Activated T-helper 1 cell treated with anti-CD3 and anti-CD28 coated beads, Interleukin-12 subunit alpha, Interleukin-12 subunit beta, Interleukin-2, Interleukin-4 antibody, amounts not matched to agents 30 ng/mL and 10 ng/mL and 1 ng/mL, durations not matched to agents 14 hours and 24 hours and 36 hours (primary cell): ENCODE measurements at regions not wholly inside any gene's neighbourhood (a gene's known extent, or its start where the extent isn't known, plus 50 kb on each side); places are given as distances from the start of the nearest gene placed in this dataset.

ENCODE experiments used
- DNase-seq: peaks from one replicate; pipeline ENCODE4 v3.0.0; 2021; ENCODE audit warnings: low spot score
- H3K27ac Mint-ChIP-seq: one replicate; pipeline ENCODE4 v1.8.0; 2021; ENCODE audit warnings: mild to moderate bottlenecking, mixed read lengths
- H3K27me3 Mint-ChIP-seq: one replicate; pipeline ENCODE4 v1.8.0; 2022; ENCODE audit warnings: mild to moderate bottlenecking, moderate library complexity, mixed read lengths; ENCODE audit not compliant: insufficient read depth
- H3K36me3 Mint-ChIP-seq: one replicate; pipeline ENCODE4 v1.8.0; 2021; ENCODE audit warnings: low read depth, mixed read lengths
- H3K4me1 Mint-ChIP-seq: one replicate; pipeline ENCODE4 v1.8.0; 2021; ENCODE audit warnings: low read depth, mixed read lengths
- H3K4me3 Mint-ChIP-seq: one replicate; pipeline ENCODE4 v1.8.0; 2021; ENCODE audit warnings: mild to moderate bottlenecking, moderate library complexity, mixed read lengths
- H3K9me3 Mint-ChIP-seq: one replicate; pipeline ENCODE4 v1.8.0; 2021; ENCODE audit warnings: mixed read lengths
- intact Hi-C: fragments of 100-400 bp; cut with micrococcal nuclease; formaldehyde crosslinking; loops from one replicate; pipeline ENCODE4 v1.15.1; 2024

DNA sequence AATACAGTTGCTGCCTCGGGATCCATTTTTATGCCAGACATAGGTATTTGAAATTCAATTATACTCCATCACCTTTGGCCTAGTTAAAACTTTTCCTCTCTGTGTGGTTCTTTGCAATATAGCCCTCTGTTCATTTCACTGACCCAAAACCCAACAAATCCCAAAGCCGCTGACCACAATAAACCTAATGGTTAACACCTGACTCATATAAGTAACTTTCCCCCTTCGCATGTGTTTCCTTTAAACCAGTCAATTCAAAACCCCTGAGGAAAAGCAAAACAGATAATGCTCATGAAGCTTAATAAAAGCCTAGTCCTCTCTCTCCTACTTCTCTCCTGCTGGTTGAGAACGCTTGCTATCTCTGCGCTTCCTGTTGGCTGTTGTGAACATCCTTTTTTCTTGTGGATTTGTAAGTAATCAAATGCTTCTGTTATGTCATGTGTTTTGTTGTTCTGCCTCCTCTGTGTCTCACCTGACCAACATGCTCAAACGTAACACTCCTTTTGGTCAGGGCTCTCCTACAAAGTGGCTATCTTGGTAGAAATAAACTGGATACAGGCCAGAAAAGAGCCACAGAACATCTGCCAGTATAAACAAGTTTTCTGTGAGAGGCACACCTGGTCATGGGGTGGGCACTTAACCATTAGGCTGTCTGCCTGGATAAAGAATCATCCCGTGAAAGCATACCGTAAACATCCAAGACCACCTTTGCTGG, 652.6 kb downstream of the METTL15 start:
- no peaks in the 10 kb centered on the region for H3K27me3 Mint-ChIP-seq
- H3K27ac Mint-ChIP-seq = no peak overlapping the region
- intact Hi-C loops = no loop called here
- no peaks in the 10 kb centered on the region for H3K4me1 Mint-ChIP-seq
- H3K9me3 Mint-ChIP-seq = peaks cover 11% of the 10 kb centered on the region
- DNase-seq = no peak
- H3K36me3 Mint-ChIP-seq = no peaks in the 10 kb centered on the region
- H3K4me3 Mint-ChIP-seq = no peak overlapping the region

DNA sequence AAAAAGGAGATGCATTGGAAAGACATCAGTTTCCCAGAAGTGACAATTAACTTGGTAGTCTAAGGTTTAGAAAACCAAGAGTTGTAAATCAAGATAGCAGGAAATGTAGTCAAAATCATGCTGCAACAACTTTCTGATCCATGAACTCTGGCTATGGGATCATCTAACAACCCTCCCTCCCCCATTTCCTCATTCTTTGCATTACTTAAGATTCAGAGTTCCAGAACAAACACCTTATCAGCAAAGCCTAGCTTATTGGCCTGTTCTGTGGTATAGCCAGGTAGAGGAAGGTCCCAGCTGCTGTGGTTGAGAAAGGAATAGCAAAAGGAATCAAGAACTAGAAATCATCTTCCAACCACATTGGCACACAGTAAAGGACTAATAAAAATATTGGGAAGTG, 651.1 kb downstream of the METTL15 start:
- H3K4me3 Mint-ChIP-seq = no peak overlapping the region
- DNase-seq = no peak
- intact Hi-C loops = no loop called here

DNA sequence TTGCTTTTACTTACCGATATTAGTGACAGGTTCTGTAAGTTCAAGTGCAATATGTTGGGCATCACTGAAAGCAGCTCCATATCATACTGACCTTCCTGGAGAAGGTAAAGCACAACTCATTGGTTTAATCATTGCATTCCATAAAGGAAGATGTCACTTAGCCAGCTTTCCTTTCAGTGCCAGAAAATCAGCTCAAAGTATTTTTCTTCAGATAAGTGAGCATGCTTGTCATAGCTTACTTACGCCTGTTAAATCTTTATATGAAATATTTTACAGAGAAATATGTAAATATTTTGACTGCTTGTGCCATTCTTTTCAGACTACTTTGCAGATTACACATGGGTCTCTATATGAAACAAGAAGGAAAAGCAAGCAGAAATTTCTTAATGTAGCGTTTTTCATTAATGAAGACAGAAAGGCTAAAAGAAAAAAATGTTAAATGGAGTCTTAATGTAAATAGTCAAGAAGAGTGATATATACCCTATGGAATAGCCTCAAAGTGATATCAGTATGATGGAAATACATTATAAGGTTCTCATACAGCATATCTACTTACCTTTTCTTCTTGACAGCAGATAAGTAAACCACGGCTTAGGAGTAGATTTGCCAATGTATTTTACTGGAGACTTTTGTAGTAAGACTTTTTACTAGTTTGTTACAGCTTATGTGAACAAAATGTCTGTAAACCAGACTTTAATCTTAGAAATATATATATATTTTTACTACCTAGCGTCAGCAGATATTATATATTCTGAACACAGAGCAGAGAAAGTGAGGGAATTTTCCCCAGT, 649.7 kb downstream of the METTL15 start:
- Mint-ChIP-seq H3K9me3 (peaks cover 7% of the 10 kb centered on the region), H3K36me3 (no peaks in the 10 kb centered on the region), H3K4me1 (no peaks in the 10 kb centered on the region), H3K27ac (no peak overlapping the region), H3K27me3 (no peaks in the 10 kb centered on the region), H3K4me3 (no peak overlapping the region)
- no peak for DNase-seq
- intact Hi-C loops = no loop called here

More for the DNA sequence above, 651.1 kb downstream of the METTL15 start:
- no peaks in the 10 kb centered on the region for H3K4me1 Mint-ChIP-seq
- no peak overlapping the region for H3K27ac Mint-ChIP-seq
- peaks cover 7% of the 10 kb centered on the region for H3K9me3 Mint-ChIP-seq
- H3K36me3 Mint-ChIP-seq = no peaks in the 10 kb centered on the region
- no peaks in the 10 kb centered on the region for H3K27me3 Mint-ChIP-seq

DNA sequence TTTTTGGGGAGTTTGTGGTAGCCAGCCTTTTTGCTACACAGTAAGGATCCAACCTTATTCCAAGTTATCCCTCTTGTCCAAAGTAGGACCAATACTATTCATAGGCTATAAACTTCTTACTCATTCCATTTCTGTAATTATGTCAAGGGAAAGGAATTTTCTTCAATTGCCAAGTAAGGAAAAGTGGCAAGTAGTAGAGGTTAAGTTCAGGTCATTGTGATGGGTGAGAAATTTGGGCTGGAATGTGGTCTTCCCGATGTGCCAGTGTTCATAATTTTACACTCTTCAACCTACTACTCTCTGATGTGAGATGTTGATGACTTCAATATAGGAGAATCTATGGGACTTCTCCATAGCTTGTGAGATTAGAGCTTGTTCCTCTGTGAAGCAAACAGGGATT, 648.8 kb downstream of the METTL15 start:
- H3K9me3 Mint-ChIP-seq = peaks cover 7% of the 10 kb centered on the region
- no peak overlapping the region for H3K27ac Mint-ChIP-seq
- intact Hi-C loops = no loop called here
- H3K4me1 Mint-ChIP-seq = no peaks in the 10 kb centered on the region
- H3K36me3 Mint-ChIP-seq = no peaks in the 10 kb centered on the region
- DNase-seq = no peak
- no peak overlapping the region for H3K4me3 Mint-ChIP-seq
- no peaks in the 10 kb centered on the region for H3K27me3 Mint-ChIP-seq

DNA sequence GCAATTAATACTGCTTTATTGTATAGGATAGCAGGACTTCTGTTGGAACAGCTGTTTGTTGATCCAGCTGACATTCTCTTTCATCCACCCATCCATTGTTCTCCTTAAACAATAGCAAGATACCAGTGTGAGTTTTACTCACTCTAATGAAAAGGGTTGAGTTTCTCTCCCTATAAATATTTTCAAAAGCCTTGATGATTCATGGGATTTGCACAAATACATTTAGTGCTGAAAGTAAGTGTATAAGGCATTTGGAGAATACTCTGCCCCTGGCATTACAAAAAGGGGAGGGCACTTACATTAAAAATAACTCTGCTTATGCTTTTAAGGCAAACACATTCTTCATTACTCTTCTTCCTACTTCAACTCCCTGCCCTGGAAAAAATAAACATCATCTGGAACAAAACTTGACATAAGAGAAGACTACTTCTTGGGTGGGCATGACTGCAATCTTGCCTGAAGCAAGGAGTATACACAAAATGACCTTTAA, 634.9 kb downstream of the METTL15 start:
- H3K36me3 Mint-ChIP-seq = no peaks in the 10 kb centered on the region
- no peak overlapping the region for H3K4me3 Mint-ChIP-seq
- H3K4me1 Mint-ChIP-seq = no peaks in the 10 kb centered on the region
- peaks cover 4% of the 10 kb centered on the region for H3K9me3 Mint-ChIP-seq
- DNase-seq = no peak
- intact Hi-C loops = no loop called here
- no peak overlapping the region for H3K27ac Mint-ChIP-seq
- H3K27me3 Mint-ChIP-seq = no peaks in the 10 kb centered on the region

DNA sequence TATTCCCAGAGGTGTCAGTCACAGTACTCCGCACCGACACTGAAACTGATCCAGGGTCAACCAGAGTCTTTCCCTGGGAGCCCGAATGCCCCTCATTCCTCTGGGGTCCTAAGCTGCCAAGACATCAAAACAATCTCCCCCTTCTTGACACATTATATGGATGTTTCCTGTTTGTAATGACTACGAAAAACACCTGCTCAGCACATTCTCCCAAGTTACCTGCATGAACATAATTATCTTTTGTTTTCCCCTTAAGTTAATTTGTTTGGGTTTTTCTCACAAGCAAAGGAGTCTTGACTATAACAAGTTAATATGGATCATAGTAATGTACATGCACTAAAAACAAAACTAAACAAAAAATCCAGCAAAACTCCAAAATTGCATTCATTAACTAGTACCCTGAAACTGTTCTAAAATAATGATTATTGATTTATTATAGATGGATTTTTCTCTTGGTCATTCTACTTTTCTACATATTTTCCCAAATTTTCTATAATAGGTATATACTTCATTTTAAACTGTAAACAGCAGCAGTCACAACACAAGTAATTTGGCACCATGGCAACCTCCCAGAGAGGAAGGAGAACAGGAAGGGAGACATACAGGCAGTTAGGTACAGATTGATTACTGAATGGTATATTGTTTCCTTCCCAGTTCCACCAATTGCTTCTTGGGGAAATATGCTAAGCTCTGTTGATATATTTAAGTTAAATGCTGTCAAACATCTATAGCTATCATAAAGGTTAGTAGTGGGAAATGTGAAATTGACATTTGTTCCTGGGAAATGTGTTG, 631.5 kb downstream of the METTL15 start:
- H3K4me1 Mint-ChIP-seq = no peaks in the 10 kb centered on the region
- H3K36me3 Mint-ChIP-seq = no peaks in the 10 kb centered on the region
- intact Hi-C loops = no loop called here
- DNase-seq = no peak
- H3K27me3 Mint-ChIP-seq = no peaks in the 10 kb centered on the region
- no peak overlapping the region for H3K4me3 Mint-ChIP-seq
- no peaks in the 10 kb centered on the region for H3K9me3 Mint-ChIP-seq
- H3K27ac Mint-ChIP-seq = no peak overlapping the region

DNA sequence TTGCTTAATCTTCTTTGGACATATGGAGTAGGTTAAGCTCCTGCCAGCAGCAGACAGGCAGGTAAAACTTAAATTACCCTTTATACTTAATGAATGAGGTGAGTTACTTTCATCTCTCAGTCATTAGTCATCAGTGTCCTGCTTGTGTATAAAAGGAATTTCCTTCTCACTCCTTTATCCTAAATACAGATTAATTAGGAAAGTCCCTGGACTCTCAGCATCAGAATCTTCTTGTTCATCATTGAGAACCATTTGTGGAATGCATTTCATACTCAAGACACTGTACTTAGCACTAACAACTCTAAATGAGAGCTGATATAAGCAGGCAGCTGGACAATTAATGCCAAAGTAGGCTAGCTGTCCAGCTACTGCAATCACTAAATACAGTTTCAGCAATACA, 630.4 kb downstream of the METTL15 start:
- no peaks in the 10 kb centered on the region for H3K36me3 Mint-ChIP-seq
- intact Hi-C loops = no loop called here
- no peaks in the 10 kb centered on the region for H3K9me3 Mint-ChIP-seq
- H3K27me3 Mint-ChIP-seq = no peaks in the 10 kb centered on the region
- no peaks in the 10 kb centered on the region for H3K4me1 Mint-ChIP-seq
- no peak overlapping the region for H3K27ac Mint-ChIP-seq
- no peak for DNase-seq
- no peak overlapping the region for H3K4me3 Mint-ChIP-seq

DNA sequence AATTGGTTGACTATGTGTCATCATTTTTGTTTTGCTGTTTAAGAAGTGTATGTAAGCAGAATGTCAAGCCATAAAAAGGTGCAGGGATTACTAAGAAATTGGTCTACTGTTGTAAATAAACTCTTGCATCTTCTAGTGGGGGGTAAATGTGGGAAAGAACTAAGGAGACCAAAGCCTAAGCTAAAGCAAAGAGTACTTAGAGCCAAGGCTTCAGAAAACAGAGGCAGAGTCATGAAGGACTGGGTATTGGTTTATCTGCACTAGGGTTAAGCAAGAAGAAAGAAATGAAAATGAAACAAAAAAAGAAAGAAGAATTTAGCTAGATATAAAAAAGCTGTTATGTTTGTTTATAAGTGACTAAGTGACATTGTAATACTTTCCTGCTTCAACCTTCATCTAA, 628.1 kb downstream of the METTL15 start:
- no peaks in the 10 kb centered on the region for H3K4me1 Mint-ChIP-seq
- H3K9me3 Mint-ChIP-seq = peaks cover 9% of the 10 kb centered on the region
- no peaks in the 10 kb centered on the region for H3K36me3 Mint-ChIP-seq
- no peaks in the 10 kb centered on the region for H3K27me3 Mint-ChIP-seq
- no peak for DNase-seq
- no peak overlapping the region for H3K4me3 Mint-ChIP-seq
- intact Hi-C loops = no loop called here
- no peak overlapping the region for H3K27ac Mint-ChIP-seq

DNA sequence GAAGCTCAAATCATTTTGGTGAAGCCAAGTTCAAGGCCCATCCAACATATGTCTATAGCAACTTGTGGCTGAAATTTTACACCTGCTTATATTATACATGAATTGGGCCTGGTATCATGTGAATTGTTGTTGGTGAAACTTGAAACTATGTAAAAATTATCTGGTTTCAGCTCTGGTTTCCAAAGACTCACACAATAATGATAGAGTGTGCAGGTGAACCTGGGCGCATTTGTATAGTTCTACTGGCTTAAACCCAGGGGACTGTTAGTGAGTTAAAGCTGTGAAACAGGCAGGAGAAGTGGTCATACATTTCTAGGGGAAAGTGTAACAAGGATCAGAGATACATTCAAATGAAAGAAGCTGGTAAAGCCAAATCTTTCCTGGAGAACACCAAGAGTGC, 627.3 kb downstream of the METTL15 start:
- Mint-ChIP-seq H3K4me3 (no peak overlapping the region), H3K9me3 (peaks cover 9% of the 10 kb centered on the region), H3K36me3 (no peaks in the 10 kb centered on the region), H3K27me3 (no peaks in the 10 kb centered on the region), H3K4me1 (no peaks in the 10 kb centered on the region), H3K27ac (no peak overlapping the region)
- intact Hi-C loops = no loop called here
- no peak for DNase-seq

DNA sequence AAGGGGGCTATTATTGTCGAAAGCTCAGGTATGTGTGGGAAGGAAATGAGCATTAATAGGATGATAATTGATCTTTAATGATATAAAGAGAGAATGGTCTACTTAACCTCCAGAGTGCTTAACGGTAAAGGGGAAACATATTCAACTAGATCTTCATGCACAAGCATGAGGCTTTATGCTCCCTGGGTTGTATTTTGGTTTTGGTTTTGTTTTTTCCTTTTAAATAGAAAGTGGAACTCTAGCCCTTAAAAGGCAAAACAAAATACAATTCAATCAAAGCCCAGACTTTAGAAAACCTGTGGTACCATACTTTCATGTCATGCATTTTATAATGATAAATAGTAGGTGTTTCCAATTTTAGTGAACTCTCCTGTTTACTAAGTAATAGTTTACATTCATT, 622.7 kb downstream of the METTL15 start:
- intact Hi-C loops = no loop called here
- Mint-ChIP-seq H3K27ac (no peak overlapping the region), H3K4me1 (no peaks in the 10 kb centered on the region), H3K4me3 (no peak overlapping the region), H3K9me3 (peaks cover 14% of the 10 kb centered on the region), H3K27me3 (no peaks in the 10 kb centered on the region), H3K36me3 (no peaks in the 10 kb centered on the region)
- no peak for DNase-seq

DNA sequence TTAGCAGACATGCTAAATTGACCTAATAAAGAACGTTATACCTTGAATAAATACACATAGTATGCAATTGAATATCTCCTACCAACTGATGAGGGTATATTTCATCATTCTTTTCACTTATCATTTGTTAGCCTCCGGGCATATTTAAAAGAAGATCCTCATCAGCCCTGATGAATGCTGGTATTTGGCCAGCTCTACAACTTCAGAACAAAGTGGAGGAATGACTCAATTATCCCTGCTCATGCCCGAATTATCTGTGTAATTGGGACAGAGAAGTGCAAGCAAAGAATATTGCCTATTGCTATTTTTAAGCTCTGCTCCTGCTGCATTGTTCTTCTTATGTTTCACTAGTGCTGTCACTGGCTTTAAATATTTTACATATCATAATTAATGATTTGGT, 622.1 kb downstream of the METTL15 start:
- H3K27me3 Mint-ChIP-seq = no peaks in the 10 kb centered on the region
- no peak overlapping the region for H3K4me3 Mint-ChIP-seq
- H3K9me3 Mint-ChIP-seq = peaks cover 14% of the 10 kb centered on the region
- intact Hi-C loops = no loop called here
- DNase-seq = no peak
- H3K4me1 Mint-ChIP-seq = no peaks in the 10 kb centered on the region
- no peaks in the 10 kb centered on the region for H3K36me3 Mint-ChIP-seq
- no peak overlapping the region for H3K27ac Mint-ChIP-seq

DNA sequence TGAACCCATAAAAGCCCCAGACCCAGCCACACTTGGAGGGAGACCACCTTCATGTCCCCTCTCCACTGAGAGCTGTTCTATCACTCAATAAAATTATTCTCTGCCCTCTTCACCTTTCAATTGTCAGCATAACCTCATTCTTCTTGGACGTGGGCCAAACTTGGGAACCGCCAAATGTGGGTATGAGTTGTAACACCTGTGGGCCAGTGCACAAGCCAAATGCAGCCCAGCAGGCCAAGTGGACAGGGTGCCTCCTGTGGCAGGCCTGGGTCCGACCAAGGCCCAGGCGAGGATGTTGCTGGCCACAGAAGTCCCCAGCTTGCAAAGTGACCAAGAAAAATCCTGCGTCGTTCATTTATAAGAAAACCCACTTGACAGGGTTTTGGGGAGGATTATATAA, 621.2 kb downstream of the METTL15 start:
- no peak for DNase-seq
- intact Hi-C loops = no loop called here
- H3K36me3 Mint-ChIP-seq = no peaks in the 10 kb centered on the region
- H3K4me1 Mint-ChIP-seq = no peaks in the 10 kb centered on the region
- no peaks in the 10 kb centered on the region for H3K27me3 Mint-ChIP-seq
- H3K9me3 Mint-ChIP-seq = peaks cover 14% of the 10 kb centered on the region
- no peak overlapping the region for H3K27ac Mint-ChIP-seq
- no peak overlapping the region for H3K4me3 Mint-ChIP-seq

DNA sequence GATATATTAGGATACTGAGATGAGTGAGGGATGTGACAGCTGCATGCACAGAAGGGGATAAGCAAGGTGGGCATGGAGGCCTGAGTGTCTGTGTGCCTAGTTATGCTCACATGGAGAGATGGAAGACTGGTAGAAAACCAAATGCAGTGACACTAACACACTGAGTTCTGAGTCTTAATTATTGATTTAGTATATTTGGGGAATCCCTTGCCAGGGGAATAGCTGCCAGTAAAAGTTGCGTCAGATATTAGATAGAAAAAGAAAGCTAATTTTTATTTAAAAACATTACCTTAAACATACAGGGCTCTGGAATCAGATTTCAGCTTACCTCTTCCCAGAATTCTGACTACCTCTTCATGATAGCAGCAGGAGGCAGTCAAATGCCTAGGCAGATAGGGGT, 620.5 kb downstream of the METTL15 start:
- Mint-ChIP-seq H3K4me3 (no peak overlapping the region), H3K4me1 (no peaks in the 10 kb centered on the region), H3K9me3 (peaks cover 14% of the 10 kb centered on the region), H3K27me3 (no peaks in the 10 kb centered on the region), H3K27ac (no peak overlapping the region), H3K36me3 (no peaks in the 10 kb centered on the region)
- intact Hi-C loops = no loop called here
- DNase-seq = no peak
